ENCODE measurements at regions not wholly inside any gene's neighbourhood (a gene's known extent, or its start where the extent isn't known, plus 50 kb on each side); places are given as distances from the start of the nearest gene placed in this dataset.

DNA sequence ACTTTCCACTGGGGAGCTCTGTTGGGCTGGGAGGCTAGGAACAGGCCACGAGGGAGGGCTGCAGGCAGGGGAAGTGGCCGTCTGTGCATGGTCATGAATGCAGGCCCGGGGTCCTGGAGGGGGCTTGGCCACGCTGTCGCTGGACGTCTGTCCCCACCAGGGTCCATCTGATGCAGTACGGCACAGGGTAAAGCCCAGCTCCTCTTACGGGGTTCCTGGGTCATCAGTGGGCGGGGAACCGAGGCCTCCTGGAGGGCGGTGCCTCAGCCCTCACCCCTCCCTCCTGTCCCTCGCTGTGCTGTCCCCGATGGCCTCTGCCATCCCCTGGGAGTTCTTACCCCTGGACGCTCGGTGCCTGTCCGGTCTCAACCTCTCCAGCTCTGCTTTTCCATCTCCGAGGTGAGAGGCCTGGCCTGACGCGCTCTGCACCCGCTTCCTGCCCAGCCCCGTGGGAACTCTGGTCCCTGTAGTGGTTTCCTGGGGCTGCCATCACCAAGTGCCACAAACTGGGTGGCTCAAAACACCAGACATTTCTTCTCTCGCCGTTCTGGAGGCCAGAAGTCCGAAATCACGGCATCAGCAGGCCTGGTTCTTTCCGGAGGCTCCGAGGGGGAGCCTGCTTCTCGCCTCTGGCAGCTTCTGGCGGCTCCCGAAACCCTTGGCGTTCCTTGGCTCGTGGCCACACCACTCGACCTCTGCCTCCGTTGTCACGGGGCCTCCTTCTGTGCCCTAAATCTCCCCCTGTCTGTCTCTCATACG lies 182.8 kb downstream of the SEC14L1 start:
- TF ChIP-seq TAF1 (IDR thresholded peaks at IDR 0.05; ENCODE audit: borderline replicate concordance, insufficient read depth, low read length) (no peak), FOXP2 (optimal IDR thresholded peaks at IDR 0.05; ENCODE audit: borderline replicate concordance, extremely low read depth, extremely low read length, insufficient read depth) (no peak), SIN3A (IDR thresholded peaks at IDR 0.05; ENCODE audit: borderline replicate concordance, insufficient read depth, low read length) (no peak), POLR2AphosphoS5 (IDR thresholded peaks at IDR 0.05; ENCODE audit: low read depth, low read length) (no peak)
- TF ChIP-seq, protein P1, sequence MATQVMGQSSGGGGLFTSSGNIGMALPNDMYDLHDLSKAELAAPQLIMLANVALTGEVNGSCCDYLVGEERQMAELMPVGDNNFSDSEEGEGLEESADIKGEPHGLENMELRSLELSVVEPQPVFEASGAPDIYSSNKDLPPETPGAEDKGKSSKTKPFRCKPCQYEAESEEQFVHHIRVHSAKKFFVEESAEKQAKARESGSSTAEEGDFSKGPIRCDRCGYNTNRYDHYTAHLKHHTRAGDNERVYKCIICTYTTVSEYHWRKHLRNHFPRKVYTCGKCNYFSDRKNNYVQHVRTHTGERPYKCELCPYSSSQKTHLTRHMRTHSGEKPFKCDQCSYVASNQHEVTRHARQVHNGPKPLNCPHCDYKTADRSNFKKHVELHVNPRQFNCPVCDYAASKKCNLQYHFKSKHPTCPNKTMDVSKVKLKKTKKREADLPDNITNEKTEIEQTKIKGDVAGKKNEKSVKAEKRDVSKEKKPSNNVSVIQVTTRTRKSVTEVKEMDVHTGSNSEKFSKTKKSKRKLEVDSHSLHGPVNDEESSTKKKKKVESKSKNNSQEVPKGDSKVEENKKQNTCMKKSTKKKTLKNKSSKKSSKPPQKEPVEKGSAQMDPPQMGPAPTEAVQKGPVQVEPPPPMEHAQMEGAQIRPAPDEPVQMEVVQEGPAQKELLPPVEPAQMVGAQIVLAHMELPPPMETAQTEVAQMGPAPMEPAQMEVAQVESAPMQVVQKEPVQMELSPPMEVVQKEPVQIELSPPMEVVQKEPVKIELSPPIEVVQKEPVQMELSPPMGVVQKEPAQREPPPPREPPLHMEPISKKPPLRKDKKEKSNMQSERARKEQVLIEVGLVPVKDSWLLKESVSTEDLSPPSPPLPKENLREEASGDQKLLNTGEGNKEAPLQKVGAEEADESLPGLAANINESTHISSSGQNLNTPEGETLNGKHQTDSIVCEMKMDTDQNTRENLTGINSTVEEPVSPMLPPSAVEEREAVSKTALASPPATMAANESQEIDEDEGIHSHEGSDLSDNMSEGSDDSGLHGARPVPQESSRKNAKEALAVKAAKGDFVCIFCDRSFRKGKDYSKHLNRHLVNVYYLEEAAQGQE (IDR thresholded peaks at IDR 0.05; ENCODE audit: insufficient read depth in 1 of 2, low read depth in 2 of 2, low read length in 2 of 2): no peak

DNA sequence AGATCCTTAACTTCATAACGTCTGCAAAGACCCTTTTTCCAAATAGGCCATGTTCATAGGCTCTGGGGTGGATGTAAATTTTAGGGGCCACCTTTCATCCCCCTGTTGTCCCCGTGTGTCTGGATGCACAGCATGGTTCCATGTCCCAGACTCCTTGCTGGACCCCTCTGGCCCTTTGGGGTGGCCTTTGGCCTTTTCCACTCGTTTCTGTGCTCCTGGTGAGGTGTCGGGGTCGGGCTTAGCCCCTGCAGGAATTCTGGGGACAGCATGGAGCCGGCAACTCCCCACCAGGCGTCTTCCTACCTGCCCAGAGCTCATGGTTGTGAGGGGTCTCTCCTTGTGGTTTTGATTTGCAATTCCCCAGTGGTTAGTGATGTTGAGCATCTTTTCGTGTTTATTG lies 183.5 kb downstream of the SEC14L1 start:
- TF ChIP-seq POLR2AphosphoS5 (IDR thresholded peaks at IDR 0.05; ENCODE audit: low read depth, low read length): no peak
- TF ChIP-seq, protein P1 (IDR thresholded peaks at IDR 0.05; ENCODE audit: insufficient read depth in 1 of 2, low read depth in 2 of 2, low read length in 2 of 2): no peak
- TF ChIP-seq SIN3A (IDR thresholded peaks at IDR 0.05; ENCODE audit: borderline replicate concordance, insufficient read depth, low read length): no peak
- no peak for TF ChIP-seq FOXP2 (optimal IDR thresholded peaks at IDR 0.05; ENCODE audit: borderline replicate concordance, extremely low read depth, extremely low read length, insufficient read depth)
- no peak for TF ChIP-seq TAF1 (IDR thresholded peaks at IDR 0.05; ENCODE audit: borderline replicate concordance, insufficient read depth, low read length)

DNA sequence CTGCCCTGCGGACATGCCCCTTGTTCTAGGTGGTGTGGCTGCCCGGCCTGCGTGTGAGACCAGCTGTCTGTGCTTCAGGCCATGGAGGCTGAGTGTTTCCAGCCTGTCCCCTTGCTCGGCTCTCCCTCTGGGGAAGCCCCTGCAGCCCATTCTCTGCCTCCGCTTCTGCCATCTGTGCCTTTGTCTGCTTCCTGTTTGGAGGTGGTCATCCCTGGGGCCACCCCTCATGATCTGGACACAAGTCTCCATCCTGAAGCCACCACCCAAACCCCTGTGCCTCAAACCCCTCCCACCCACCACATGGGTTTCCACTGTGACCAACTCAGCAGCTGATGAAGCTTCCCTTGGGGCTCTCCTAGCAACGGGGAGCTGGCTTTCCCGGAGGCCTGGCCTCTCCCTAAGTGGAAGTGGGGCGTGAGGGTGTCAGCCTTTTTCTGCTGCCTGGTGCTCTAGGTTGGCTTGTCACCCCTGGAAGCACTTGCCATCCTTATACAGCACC lies 184.9 kb downstream of the SEC14L1 start:
- TF ChIP-seq POLR2AphosphoS5 (IDR thresholded peaks at IDR 0.05; ENCODE audit: low read depth, low read length) (no peak), FOXP2 (optimal IDR thresholded peaks at IDR 0.05; ENCODE audit: borderline replicate concordance, extremely low read depth, extremely low read length, insufficient read depth) (no peak), SIN3A (IDR thresholded peaks at IDR 0.05; ENCODE audit: borderline replicate concordance, insufficient read depth, low read length) (no peak), TAF1 (IDR thresholded peaks at IDR 0.05; ENCODE audit: borderline replicate concordance, insufficient read depth, low read length) (no peak)
- TF ChIP-seq, protein P1 (IDR thresholded peaks at IDR 0.05; ENCODE audit: insufficient read depth in 1 of 2, low read depth in 2 of 2, low read length in 2 of 2): no peak

DNA sequence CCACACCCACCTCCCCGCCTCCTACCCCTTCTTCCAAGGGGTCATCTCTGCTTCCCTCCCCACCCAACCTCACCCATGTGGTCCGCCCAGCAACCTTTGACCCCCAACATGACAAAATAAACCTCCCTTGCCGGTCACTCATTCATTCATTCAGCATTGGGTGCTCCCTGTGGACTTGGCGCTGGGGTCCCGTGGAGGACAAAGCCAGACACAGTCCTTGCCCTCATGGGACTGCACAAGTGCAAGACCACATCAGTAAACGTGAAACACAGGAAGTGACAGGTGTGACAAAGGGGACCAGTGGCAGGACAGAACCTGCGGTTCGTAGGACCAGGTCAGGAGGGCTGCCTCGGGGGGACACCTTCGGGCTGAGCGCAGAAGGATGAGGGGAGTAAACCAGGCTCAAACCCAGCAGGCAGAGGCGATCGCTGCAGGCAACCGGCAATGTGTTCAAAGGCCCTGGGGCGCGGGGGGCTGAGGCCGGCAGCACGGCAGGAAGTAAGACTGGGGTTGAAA lies 185.4 kb downstream of the SEC14L1 start:
- no peak for TF ChIP-seq TAF1 (IDR thresholded peaks at IDR 0.05; ENCODE audit: borderline replicate concordance, insufficient read depth, low read length)
- no peak for TF ChIP-seq FOXP2 (optimal IDR thresholded peaks at IDR 0.05; ENCODE audit: borderline replicate concordance, extremely low read depth, extremely low read length, insufficient read depth)
- TF ChIP-seq SIN3A (IDR thresholded peaks at IDR 0.05; ENCODE audit: borderline replicate concordance, insufficient read depth, low read length): no peak
- TF ChIP-seq, protein P1 (IDR thresholded peaks at IDR 0.05; ENCODE audit: insufficient read depth in 1 of 2, low read depth in 2 of 2, low read length in 2 of 2): no peak
- no peak for TF ChIP-seq POLR2AphosphoS5 (IDR thresholded peaks at IDR 0.05; ENCODE audit: low read depth, low read length)

Data from PFSK-1 (cell line).